GM21515 (cell line): ENCODE measurements at regions not wholly inside any gene's neighbourhood (a gene's known extent, or its start where the extent isn't known, plus 50 kb on each side); places are given as distances from the start of the nearest gene placed in this dataset.
"Not testable (repeated sequence)": the region's sequence is repeated elsewhere in the genome, so short reads cannot be mapped to it uniquely, and the experiment has no call there.

ENCODE experiments used
- ATAC-seq: cut with Tn5 transposase; IDR thresholded peaks from one replicate; pipeline ENCODE4 v1.9.1; 2021; ENCODE audit not compliant: unreplicated experiment

- no peak for ATAC-seq
These were observed 242.7 kb downstream of the KIF20B start for GRCh38 chr10:89944138-89944537.

GRCh38 chr10:89946106-89946505 lies 244.7 kb downstream of the KIF20B start:
- ATAC-seq: no peak

GRCh38 chr10:89949496-89949895 lies 248.1 kb downstream of the KIF20B start:
- no peak for ATAC-seq

GRCh38 chr10:89952325-89952724 lies 250.9 kb downstream of the KIF20B start:
- ATAC-seq: no peak

- no peak for ATAC-seq
These were observed 251.4 kb downstream of the KIF20B start for GRCh38 chr10:89952751-89953150.

- no peak for ATAC-seq
These were observed 252.7 kb downstream of the KIF20B start for GRCh38 chr10:89954061-89954460.

GRCh38 chr10:89954787-89955566 lies 253.6 kb downstream of the KIF20B start:
- ATAC-seq: no peak

- ATAC-seq: no peak
These were observed 258.2 kb downstream of the KIF20B start for GRCh38 chr10:89959433-89960110.

- no peak for ATAC-seq
These were observed 262.2 kb downstream of the KIF20B start for GRCh38 chr10:89963451-89964102.

- ATAC-seq: no peak
These were observed 264.8 kb downstream of the KIF20B start for GRCh38 chr10:89966211-89966610.

GRCh38 chr10:89973326-89973725 lies 271.9 kb downstream of the KIF20B start:
- no peak for ATAC-seq

GRCh38 chr10:89975071-89975470 lies 273.7 kb downstream of the KIF20B start:
- ATAC-seq: no peak

GRCh38 chr10:89975771-89976170 lies 274.4 kb downstream of the KIF20B start:
- ATAC-seq: no peak

- no peak for ATAC-seq
These were observed 276.7 kb downstream of the KIF20B start for GRCh38 chr10:89978081-89978480.

- no peak for ATAC-seq
These were observed 278.3 kb downstream of the KIF20B start for GRCh38 chr10:89979726-89980125.

GRCh38 chr10:89980166-89980565 lies 278.8 kb downstream of the KIF20B start:
- no peak for ATAC-seq

- no peak for ATAC-seq
These were observed 280.5 kb downstream of the KIF20B start for GRCh38 chr10:89981891-89982290.

GRCh38 chr10:89985446-89985845 lies 284.1 kb downstream of the KIF20B start:
- ATAC-seq: no peak

- not testable (repeated sequence) for ATAC-seq
These were observed 287.0 kb downstream of the KIF20B start for GRCh38 chr10:89988361-89988760.

- ATAC-seq: no peak
These were observed 291.2 kb downstream of the KIF20B start for GRCh38 chr10:89992575-89992974.

GRCh38 chr10:90007226-90007625 lies 305.8 kb downstream of the KIF20B start:
- no peak for ATAC-seq

GRCh38 chr10:90011281-90011680 lies 309.9 kb downstream of the KIF20B start:
- ATAC-seq: not testable (repeated sequence)
